Loucy (cell line): ENCODE measurements at regions not wholly inside any gene's neighbourhood (a gene's known extent, or its start where the extent isn't known, plus 50 kb on each side); places are given as distances from the start of the nearest gene placed in this dataset.

Source experiments
- H2AFZ ChIP-seq: fragments of 200-600 bp; sonication (generic); 2 replicates; pipeline ENCODE4 v1.6.0; 2016; ENCODE audit warnings: antibody characterized with exemption, mild to moderate bottlenecking, low read length, moderate library complexity
- H3F3A ChIP-seq: fragments of 200-600 bp; 2 replicates; pipeline ENCODE4 v1.6.0; 2016; ENCODE audit warnings: antibody characterized with exemption, low read depth, mild to moderate bottlenecking
- H3K27me3 ChIP-seq: fragments of 200-600 bp; sonication (generic); 2 replicates; pipeline ENCODE4 v1.6.1; 2014; ENCODE audit warnings: low read length, mild to moderate bottlenecking; ENCODE audit not compliant: insufficient read depth, poor library complexity, severe bottlenecking
- H3K36me3 ChIP-seq: fragments of 200-600 bp; sonication (generic); 2 replicates; pipeline ENCODE4 v1.6.1; 2016; ENCODE audit warnings: low read length; ENCODE audit not compliant: insufficient read depth
- H3K4me1 ChIP-seq: fragments of 200-600 bp; sonication (generic); 2 replicates; pipeline ENCODE4 v1.5.1; 2014; ENCODE audit warnings: low read length, mild to moderate bottlenecking; ENCODE audit not compliant: insufficient read depth, poor library complexity, severe bottlenecking
- H3K4me2 ChIP-seq: fragments of 200-600 bp; sonication (generic); 2 replicates; pipeline ENCODE4 v1.6.0; 2014; ENCODE audit warnings: antibody characterized with exemption, low read length, low read depth, mild to moderate bottlenecking; ENCODE audit not compliant: poor library complexity, severe bottlenecking
- H3K4me3 ChIP-seq: fragments of 200-600 bp; sonication (generic); 2 replicates; pipeline ENCODE4 v1.5.1; 2014; ENCODE audit warnings: low read length, mild to moderate bottlenecking, mixed read lengths; ENCODE audit not compliant: poor library complexity, severe bottlenecking
- H3K79me2 ChIP-seq: fragments of 200-600 bp; sonication (generic); 2 replicates; pipeline ENCODE4 v1.6.1; 2014; ENCODE audit warnings: low read length; ENCODE audit not compliant: insufficient read depth
- H3K9ac ChIP-seq: fragments of 200-600 bp; sonication (generic); 2 replicates; pipeline ENCODE4 v1.6.0; 2014; ENCODE audit warnings: mild to moderate bottlenecking, low read depth, low read length, moderate library complexity; ENCODE audit not compliant: poor library complexity, severe bottlenecking
- H3K9me2 ChIP-seq: fragments of 200-600 bp; sonication (generic); replicated peaks from 2 replicates; pipeline ENCODE4 v1.6.1; 2016; ENCODE audit warnings: low read depth, low read length, mixed read lengths
- H3K9me3 ChIP-seq: fragments of 200-600 bp; sonication (generic); 2 replicates; pipeline ENCODE4 v1.6.1; 2014; ENCODE audit warnings: mild to moderate bottlenecking, antibody characterized with exemption, low read length, low read depth; ENCODE audit not compliant: insufficient read depth
- H4K20me1 ChIP-seq: fragments of 200-600 bp; sonication (generic); 2 replicates; pipeline ENCODE4 v1.6.0; 2014; ENCODE audit warnings: antibody characterized with exemption, low read length, mild to moderate bottlenecking; ENCODE audit not compliant: insufficient read depth, poor library complexity, severe bottlenecking
- CTCF ChIP-seq: fragments of 200-600 bp; sonication (generic); conservative IDR thresholded peaks from 2 replicates; pipeline ENCODE4 v1.5.1; 2014; ENCODE audit warnings: mild to moderate bottlenecking, antibody characterized with exemption, low read length
- EZH2phosphoT487 ChIP-seq: fragments of 200-600 bp; IDR thresholded peaks from 2 replicates; pipeline ENCODE4 v1.6.1; 2018; ENCODE audit warnings: antibody characterized with exemption, mild to moderate bottlenecking, moderate library complexity, borderline replicate concordance

DNA sequence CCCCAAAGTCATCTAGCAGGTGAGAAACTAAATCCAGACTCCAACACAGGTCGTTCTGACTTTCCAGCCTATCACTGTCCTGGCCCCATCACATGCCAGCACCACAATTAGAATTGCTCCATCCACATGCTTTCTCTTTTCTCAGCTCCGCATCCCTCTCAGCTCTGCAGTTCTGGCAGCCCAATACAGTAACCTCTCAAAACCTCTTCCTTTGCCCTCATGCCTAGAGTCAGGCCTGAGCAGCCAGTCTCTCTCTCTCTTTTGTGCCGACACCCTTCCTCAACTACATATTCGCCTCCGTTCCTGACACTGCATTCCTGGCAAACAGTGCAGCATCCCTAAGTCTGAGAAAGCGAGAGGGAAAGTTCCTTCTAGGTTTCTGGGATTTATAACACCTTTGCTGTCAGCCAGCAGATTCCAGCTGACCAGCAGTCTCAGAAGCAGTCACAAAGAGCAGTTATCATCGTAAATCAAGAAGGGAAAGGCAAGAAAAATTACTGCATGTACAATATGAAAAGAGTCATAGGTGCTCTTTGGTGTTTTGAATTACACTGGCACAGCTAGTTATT is 258.0 kb downstream of the FAT3 start:
- H3K4me2 ChIP-seq = no peak overlapping the region
- no peaks in the 10 kb centered on the region for H3K79me2 ChIP-seq
- no peak overlapping the region for H3K4me3 ChIP-seq
- no peaks in the 10 kb centered on the region for H3K9me3 ChIP-seq
- no peaks in the 10 kb centered on the region for H4K20me1 ChIP-seq
- no peaks in the 10 kb centered on the region for H3K9me2 ChIP-seq
- no peaks in the 10 kb centered on the region for H3K4me1 ChIP-seq
- no peak overlapping the region for H2AFZ ChIP-seq
- no peak overlapping the region for H3K9ac ChIP-seq
- no peaks in the 10 kb centered on the region for H3F3A ChIP-seq
- H3K36me3 ChIP-seq = no peaks in the 10 kb centered on the region
- H3K27me3 ChIP-seq = no peaks in the 10 kb centered on the region
- TF ChIP-seq EZH2phosphoT487 (no peak), CTCF (no peak)

- no peak overlapping the region for H3K4me2 ChIP-seq
- H3K9ac ChIP-seq = no peak overlapping the region
- no peaks in the 10 kb centered on the region for H3K27me3 ChIP-seq
- H3K4me1 ChIP-seq = no peaks in the 10 kb centered on the region
- H3K4me3 ChIP-seq = no peak overlapping the region
- H3K36me3 ChIP-seq = no peaks in the 10 kb centered on the region
- no peaks in the 10 kb centered on the region for H3F3A ChIP-seq
- no peaks in the 10 kb centered on the region for H3K9me3 ChIP-seq
- no peak for TF ChIP-seq CTCF
- no peak overlapping the region for H2AFZ ChIP-seq
- H3K79me2 ChIP-seq = no peaks in the 10 kb centered on the region
- H3K9me2 ChIP-seq = no peaks in the 10 kb centered on the region
- H4K20me1 ChIP-seq = no peaks in the 10 kb centered on the region
Measured at GRCh38 chr11:92484570-92484969, 260.0 kb downstream of the FAT3 start.

DNA sequence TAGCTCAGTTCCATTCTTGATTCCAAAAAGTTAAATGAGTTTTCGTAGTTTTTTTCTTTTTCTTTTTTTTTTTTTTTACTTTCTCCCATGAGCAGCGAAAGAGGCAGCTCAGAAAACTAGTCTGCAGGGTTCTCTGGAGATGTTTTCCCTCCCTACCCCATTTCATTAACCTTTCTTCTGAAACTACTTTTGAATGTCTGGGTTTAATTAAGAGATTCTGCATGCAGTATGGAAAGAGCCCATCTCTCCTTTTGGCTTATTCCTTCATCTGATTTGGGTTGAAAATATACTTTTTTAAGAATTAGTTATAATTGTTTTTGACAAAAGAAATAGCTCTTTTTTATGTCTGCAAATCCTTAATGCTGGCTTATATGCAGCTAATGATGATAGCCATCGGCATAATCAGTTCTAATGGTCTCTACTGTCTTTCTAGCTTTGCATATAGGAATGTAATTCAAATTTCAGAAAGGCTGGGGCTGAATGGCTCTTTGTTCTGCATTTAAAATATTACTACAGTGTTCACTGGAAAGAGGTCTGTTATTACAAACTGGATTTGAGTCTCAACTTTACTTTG is 265.3 kb downstream of the FAT3 start:
- TF ChIP-seq CTCF (no peak), EZH2phosphoT487 (no peak)
- H2AFZ ChIP-seq = no peak overlapping the region

More for the DNA sequence above, 265.3 kb downstream of the FAT3 start:
- no peaks in the 10 kb centered on the region for H3K9me2 ChIP-seq
- H3K9ac ChIP-seq = no peak overlapping the region
- no peaks in the 10 kb centered on the region for H4K20me1 ChIP-seq
- H3K9me3 ChIP-seq = no peaks in the 10 kb centered on the region
- no peaks in the 10 kb centered on the region for H3K36me3 ChIP-seq
- H3K4me1 ChIP-seq = no peaks in the 10 kb centered on the region
- H3K79me2 ChIP-seq = no peaks in the 10 kb centered on the region
- H3K27me3 ChIP-seq = no peaks in the 10 kb centered on the region
- no peak overlapping the region for H3K4me2 ChIP-seq
- H3F3A ChIP-seq = no peaks in the 10 kb centered on the region
- no peak overlapping the region for H3K4me3 ChIP-seq
